Stimulated activated CD4-positive, alpha-beta T cell treated with anti-CD3 and anti-CD28 coated beads, TNF-alpha, amount 100 ng/mL, for 48 hours (primary cell): ENCODE measurements at regions not wholly inside any gene's neighbourhood (a gene's known extent, or its start where the extent isn't known, plus 50 kb on each side); places are given as distances from the start of the nearest gene placed in this dataset.
"Not testable (repeated sequence)": the region's sequence is repeated elsewhere in the genome, so short reads cannot be mapped to it uniquely, and the experiment has no call there.

Source experiments
- DNase-seq, 3 donors: peaks; one replicate each; pipeline ENCODE4 v3.0.0-alpha.2; 2020; ENCODE audit warnings: low read depth in 3 of 3

DNA sequence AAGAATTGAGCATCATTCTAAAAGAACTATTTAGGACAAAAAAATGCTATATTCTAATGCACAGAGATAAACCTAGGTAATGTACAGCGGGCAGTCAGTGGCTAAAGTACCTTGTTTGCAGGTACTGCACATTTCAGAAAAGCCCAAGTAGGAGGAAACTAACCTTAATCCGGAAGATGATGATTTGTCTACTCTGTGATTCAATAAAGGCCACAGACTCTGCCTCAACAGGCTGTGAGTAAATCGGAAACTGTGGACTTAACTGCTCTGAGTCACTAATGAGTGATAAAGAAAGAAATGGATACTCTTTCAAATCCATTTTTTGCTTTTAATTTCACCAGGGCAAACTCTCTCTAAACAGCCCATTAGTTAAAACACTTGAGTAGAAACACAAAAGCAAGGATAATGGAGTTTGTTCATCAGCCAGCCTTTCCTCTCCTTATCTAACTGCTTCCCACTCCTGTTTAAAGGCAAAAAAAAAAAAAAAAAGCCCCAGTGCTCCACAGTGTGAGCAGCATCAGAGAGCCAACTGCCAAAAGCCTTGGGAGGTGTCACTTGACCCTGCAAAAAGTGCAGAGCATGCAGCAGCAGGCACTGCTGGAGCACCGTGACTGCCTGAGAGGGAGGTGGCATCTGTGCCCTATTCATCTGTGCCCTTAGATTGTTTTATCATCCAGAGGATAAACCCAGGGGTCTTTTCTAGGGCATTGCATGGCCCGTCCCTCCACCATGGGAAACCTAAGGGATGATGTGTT, 187.7 kb downstream of the SATB1 start:
- DNase-seq = no peak

- no peak for DNase-seq
These were observed 188.4 kb downstream of the SATB1 start for GRCh38 chr3:18236726-18237125.

DNA sequence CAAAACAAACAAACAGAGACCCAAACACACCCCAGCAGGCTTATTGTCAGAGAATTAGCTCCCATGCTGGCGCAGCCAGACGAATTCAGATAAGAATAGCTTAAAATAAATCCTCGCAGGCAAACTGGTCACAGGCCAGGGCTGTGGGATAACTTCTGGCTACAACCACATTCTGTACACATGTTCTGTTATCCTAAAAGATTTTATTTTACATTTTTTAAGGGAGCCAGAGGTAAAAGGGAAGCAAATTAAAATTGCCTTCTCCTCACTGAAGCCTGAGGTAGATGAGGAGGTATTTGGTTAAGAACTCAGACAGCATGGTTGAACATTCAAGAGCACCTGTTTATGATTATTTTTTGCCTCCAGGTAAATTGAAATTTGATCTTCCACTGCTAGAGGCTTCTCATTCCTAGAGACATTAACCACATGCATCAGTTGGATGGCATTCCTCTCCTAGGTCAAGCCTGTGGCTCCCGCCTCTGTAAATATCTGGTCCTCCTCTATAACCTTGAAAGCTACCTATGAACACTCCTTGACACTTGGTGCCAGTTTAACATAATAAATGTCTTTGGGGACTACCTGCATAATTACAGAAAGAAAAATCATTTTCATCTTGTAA, 190.3 kb downstream of the SATB1 start:
- DNase-seq = no peak

DNA sequence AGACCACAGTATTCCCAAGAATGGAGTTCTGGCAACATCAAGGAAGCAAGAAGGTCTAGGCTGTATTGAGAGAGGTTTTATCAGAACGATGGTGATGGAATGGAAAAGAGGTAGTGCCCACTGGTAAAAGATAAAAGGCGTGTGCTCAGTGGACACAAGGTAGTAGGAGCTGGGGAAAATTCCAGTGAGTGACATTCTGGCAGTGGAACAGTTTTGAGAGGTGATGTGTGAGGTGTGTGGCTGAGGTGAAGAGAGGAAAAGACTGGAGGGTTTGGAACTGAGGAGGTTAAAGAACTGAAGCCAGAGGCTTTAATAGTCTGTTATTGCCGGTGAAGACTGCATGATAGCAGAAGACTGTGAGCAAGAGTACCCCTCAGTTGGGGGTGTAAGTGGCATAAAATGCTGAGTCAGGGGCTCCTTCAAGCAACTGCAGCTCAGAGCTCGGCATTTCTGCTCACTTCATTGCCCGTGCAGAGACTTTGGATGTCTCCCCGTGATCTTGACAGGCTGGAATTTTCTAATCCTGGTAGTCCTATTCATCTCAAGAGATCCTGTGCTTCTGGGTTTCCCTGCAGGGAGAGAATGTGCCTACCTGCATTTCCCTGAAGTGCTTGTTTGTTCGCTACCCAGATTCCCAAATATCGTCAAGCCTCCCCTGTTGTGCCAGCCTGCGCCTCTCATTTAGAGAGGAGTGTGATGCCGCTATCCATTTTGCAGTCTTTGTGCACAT, 191.0 kb downstream of the SATB1 start:
- no peak for DNase-seq

DNA sequence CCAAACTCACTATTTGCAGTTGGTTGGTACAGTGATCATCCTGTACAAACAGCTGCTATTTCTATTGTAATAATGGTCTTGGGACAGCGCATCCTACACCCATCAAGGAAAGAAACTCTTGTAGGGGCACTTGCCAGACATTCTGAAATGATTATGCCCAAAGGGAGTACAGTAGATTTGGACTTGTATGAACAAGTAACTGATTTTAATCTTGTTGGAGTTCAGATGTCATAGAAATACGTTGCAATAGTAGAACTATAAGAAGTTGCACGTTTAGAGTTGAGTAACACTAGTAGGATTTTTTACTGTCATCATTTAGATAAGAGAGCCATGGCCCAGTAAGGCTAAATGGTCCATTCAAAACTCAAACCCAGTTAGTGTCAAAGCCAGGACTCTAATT, 192.8 kb downstream of the SATB1 start:
- no peak for DNase-seq

- no peak for DNase-seq
These were observed 197.1 kb downstream of the SATB1 start for GRCh38 chr3:18228060-18228459.

DNA sequence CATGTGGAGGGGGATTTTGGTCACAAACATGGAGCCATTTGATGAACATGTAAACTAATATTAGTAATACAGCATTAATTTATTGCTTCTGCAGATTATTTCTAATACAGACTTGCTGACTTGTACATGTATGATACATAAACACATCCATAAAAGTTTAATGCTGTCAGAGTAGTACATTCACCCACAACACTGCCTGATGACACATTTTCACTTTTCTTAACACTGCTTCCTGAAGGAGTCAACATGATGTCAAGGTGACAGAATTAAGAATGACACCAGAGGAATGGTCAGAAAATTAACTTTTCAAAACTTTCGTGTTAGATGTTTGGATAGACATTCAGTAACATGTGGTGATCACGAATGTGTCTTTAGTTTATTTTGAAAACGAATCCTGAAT, 199.4 kb downstream of the SATB1 start:
- DNase-seq = no peak

GRCh38 chr3:18224426-18224825, 200.7 kb downstream of the SATB1 start:
- no peak for DNase-seq

GRCh38 chr3:18223974-18224373, 201.2 kb downstream of the SATB1 start:
- no peak for DNase-seq

- no peak for DNase-seq
These were observed 201.6 kb downstream of the SATB1 start for GRCh38 chr3:18223571-18223970.

- no peak for DNase-seq
These were observed 202.5 kb downstream of the SATB1 start for GRCh38 chr3:18222686-18223085.

DNA sequence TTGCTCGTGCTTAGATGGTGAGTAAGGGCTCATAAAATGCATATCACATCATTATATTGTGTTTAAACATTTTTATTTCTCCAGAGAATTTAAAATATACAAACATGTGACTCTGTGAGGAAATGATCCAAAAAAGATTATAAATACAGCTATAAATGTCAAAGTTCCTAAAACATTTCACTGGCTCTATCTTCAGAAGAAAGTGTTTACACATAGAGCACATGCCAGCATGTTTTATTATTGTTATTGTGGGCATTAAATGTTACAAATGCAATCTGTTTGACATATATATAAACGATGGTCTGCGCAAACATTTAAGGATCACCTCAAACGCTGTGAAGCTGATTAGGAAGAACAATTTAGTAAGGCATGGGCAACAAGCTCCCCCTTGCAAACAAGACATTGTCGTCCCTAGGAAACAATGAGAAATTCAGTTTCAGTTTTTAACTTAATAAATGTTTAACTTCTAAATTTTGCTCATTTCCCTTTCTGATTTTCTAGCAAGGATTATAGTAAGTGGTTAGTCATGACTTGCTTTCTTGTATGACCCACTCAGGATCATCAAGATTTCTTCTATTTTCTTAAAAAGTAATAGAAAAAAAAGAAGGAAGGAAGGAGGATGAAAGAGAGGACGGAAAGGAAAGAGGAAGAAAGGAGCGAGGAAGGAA, 207.5 kb downstream of the SATB1 start:
- DNase-seq = no peak

DNA sequence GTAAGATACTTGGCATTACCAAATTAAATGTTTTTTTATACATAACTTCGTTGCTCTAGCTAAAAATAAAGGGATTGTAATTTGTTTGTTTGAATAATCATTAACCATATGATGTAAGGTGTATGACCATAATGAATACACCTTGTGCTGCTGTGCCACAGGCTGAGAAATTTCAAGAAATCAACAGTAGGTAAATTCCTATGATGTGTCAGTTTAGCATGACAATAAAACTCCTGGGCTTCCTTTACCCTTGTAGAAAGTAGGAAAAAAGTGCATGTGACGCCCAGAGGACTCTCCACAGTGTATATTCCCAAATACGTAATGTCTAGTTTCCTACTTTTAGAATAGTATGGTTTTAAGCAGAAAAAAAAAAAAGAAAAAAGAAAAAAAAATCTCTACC, 208.1 kb downstream of the SATB1 start:
- no peak for DNase-seq

DNA sequence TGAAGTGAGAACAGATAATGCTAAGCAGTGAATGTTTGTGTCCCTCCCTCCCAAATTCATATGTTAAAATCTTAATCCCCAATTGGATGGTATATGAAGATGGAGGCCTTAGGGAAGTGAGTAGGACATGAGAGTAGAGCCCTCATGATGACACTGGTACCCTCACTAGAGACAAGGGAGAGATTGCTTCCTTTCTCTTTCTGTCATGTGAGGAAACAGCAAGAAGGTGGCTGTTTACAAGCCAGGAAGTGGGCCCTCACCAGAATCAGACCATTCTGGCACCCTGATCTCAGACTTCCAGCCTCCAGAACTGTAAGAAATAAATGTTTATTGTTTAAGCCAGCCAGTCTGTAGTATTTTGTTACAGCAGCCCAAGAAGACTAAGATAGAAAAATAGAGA, 209.5 kb downstream of the SATB1 start:
- no peak for DNase-seq

DNA sequence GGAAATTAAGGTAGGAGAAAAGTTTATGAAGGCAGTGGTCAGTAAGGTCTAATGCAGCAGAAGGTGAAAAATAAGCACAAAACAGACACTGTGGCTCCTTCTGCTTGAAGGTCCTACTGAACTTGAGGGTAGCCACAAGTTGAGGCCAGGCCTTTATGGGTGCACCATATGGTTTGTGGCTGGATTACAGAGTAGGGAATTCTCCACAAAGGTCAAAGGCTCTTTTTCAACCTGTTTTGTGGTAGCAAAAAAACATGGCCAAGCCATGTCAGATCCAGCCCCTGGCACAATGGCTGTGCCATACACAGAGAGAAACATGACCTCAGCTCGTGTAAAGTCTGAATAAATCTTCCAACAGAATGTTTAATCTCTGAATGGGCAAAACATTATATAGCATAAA, 214.0 kb downstream of the SATB1 start:
- DNase-seq = no peak

GRCh38 chr3:18208856-18209255, 216.3 kb downstream of the SATB1 start:
- no peak for DNase-seq

DNA sequence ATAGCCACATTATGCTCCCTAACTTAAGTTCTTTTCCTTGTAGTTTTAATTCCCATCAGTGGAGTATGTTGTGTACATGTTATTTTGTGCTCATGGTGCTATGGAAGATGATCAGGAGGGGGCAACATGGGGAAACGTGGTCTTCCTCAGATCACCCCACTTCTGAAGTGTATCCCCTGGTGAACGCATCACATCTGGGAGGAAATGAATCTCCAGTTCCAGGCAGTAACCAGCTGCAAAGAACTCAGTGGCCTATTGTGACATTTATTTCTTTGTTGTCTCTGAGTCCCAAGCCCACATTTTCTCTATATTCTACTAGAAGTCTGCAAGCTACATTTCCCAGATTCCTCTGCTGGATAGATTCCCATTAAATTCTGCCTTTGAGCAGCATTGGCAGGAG, 217.0 kb downstream of the SATB1 start:
- no peak for DNase-seq

DNA sequence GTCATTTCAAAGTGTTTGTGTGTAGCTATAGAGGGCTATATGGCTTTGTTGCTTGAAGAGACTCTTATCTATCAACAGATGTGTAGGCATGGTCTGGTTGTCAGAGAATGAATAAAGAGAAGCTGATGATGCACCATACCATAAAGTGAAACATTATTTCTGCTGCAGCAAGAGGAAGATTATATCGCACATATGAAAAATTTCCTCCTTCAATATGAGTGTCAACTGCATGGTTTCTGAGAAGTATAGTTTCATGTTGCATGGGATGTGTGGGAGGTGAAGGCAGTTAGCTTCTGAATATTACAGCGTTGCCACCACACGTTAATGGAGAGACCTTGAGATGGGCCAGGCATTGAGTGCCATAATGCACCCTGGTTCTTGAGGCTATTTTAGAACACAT, 217.9 kb downstream of the SATB1 start:
- DNase-seq = peak in 2 of 3 donors; percentile 7 to 8

DNA sequence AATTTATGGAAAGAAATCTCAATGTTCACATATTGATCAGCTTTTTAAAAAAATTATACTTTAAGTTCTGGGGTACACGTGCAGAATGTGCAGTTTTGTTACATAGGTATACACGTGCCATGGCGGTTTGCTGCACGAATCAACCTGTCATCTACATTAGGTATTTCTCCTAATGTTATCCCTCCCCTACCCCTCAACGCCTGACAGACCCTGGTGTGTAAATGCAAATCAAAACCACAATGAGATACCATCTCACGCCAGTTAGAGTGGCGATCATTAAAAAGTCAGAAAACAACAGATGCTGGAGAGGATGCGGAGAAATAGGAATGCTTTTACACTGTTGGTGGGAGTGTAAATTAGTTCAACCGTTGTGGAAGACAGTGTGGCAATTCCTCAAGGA, 219.4 kb downstream of the SATB1 start:
- DNase-seq = not testable (repeated sequence)

DNA sequence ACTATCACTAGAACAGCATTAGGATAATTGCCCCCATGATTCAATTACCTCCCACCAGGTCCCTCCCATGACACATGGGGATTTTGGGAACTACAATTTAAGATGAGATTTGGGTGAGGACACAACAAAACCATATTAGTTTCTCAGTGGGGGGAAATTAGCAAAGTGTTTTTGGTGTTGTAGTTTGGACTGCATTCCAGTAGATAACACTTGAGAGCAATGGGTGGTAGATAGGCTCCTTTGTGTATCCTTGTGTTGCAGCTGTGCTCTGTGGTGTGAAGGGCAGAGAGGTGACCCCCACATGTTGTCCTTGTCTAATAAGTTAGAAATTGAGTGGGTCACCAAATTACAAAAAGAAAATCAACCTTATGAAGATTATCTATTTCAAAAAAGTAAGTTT, 223.8 kb downstream of the SATB1 start:
- DNase-seq = no peak

DNA sequence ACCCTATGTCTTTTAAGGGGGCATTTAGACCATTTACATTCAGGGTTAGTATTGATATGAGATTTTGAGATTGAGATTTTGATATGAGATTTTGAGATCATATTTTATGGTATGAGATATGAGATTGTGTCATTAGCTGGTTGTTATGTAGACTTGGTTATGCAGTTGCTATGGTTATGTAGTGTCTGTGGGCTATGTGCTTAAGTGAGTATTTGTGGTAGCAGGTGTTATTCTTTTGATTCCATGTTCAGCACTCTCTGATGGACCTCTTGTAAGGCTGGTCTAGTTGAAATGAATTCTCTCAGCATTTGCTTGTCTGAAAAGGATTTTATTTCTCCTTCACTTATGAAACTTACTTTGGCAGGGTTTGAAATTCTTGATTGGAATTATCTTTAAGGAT, 225.4 kb downstream of the SATB1 start:
- DNase-seq = no peak

DNA sequence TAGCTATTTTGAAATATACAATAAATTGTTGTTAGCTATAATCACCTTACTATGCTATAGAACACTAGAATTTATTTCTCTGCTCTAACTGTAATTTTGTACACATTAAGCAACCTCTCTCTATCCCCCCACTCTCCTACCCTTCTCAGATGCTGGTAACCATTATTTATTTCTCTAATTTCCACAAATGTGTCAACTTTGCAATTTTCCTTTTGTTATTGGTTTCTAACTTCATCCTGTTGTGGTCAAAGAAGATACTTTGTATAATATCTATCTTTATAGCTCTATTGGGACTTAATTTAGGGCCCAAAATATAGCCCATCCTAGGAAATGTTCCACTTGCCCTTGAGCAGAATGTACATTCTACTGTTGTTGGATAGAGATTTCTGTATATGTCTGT, 229.3 kb downstream of the SATB1 start:
- DNase-seq = no peak

DNA sequence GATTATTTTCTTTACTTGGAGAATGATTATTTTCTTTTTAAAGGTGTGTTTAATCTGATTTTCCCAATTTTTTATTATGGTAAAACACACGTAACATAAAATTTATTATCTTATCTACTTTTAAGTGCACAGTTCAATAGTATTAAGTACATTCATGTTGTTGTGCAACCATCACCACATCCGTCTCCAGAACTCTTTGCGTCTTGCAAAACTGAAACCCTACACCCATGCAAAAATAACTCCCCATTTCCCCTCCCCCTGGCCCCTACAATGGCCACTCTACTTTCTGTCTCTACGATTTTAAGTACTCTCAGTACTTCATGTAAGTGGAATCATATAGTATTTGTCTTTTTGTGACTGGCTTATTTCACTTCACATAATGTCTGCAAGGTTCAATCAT, 230.7 kb downstream of the SATB1 start:
- DNase-seq = no peak
